PC-9 (cell line): ENCODE measurements at regions not wholly inside any gene's neighbourhood (a gene's known extent, or its start where the extent isn't known, plus 50 kb on each side); places are given as distances from the start of the nearest gene placed in this dataset.

ENCODE experiments used
- BruUV-seq: library from RNA; stranded (reverse); fragments of 400-500 nt; replicated peaks from 2 replicates; lab custom pipeline; 2021; lab: Mats Ljungman, UMichigan
- CTCF ChIA-PET: fragments of 300-600 bp; sonication (Branson Sonifier 250); formaldehyde crosslinking; loops from one replicate; lab custom pipeline; 2022; ENCODE audit warnings: antibody characterized with exemption; lab: Charles Lee
- POLR2A ChIA-PET: fragments of 300-600 bp; sonication (Branson Sonifier 250); formaldehyde crosslinking; loops from one replicate; lab custom pipeline; 2022; ENCODE audit warnings: antibody characterized with exemption; ENCODE audit not compliant: unreplicated experiment; lab: Charles Lee
- DNase-seq, 2 experiments: peaks; one replicate each; pipeline versions ENCODE4 v3.0.0 to v3.0.0-alpha.2; 2015 to 2022; ENCODE audit warnings: mixed read lengths in 1 of 2
- H2AFZ ChIP-seq: fragments of 200-600 bp; sonication (generic); 2 replicates; pipeline ENCODE4 v1.8.1; 2017; ENCODE audit warnings: antibody characterized with exemption
- H3F3A ChIP-seq: fragments of 200-600 bp; sonication (generic); 2 replicates; pipeline ENCODE4 v1.8.1; 2017; ENCODE audit warnings: antibody characterized with exemption, mild to moderate bottlenecking, low read depth; ENCODE audit not compliant: insufficient read depth
- H3K27ac ChIP-seq: fragments of 200-600 bp; sonication (generic); 2 replicates; pipeline ENCODE4 v1.6.1; 2016; ENCODE audit warnings: mixed run types
- H3K27me3 ChIP-seq: fragments of 200-600 bp; sonication (generic); 2 replicates; pipeline ENCODE4 v1.6.1; 2016; ENCODE audit warnings: low read depth, mixed run types; ENCODE audit not compliant: insufficient read depth
- H3K36me3 ChIP-seq: fragments of 200-600 bp; sonication (generic); 2 replicates; pipeline ENCODE4 v1.6.1; 2016; ENCODE audit warnings: low read depth, mixed run types
- H3K4me1 ChIP-seq: fragments of 200-600 bp; sonication (generic); replicated peaks from 2 replicates; pipeline ENCODE4 v1.6.1; 2016; ENCODE audit warnings: mixed run types; ENCODE audit not compliant: insufficient read depth
- H3K4me2 ChIP-seq: fragments of 200-600 bp; sonication (generic); 2 replicates; pipeline ENCODE4 v1.6.1; 2017; ENCODE audit warnings: mixed run types
- H3K4me3 ChIP-seq: fragments of 200-600 bp; sonication (generic); 2 replicates; pipeline ENCODE4 v1.6.1; 2016; ENCODE audit warnings: mixed run types
- H3K79me2 ChIP-seq: fragments of 200-600 bp; sonication (generic); 2 replicates; pipeline ENCODE4 v1.6.1; 2017; ENCODE audit warnings: low read depth, mixed run types
- H3K9me2 ChIP-seq: fragments of 200-600 bp; sonication (generic); 2 replicates; pipeline ENCODE4 v1.8.1; 2017; ENCODE audit warnings: mild to moderate bottlenecking; ENCODE audit not compliant: insufficient read depth
- H3K9me3 ChIP-seq: fragments of 200-600 bp; sonication (generic); 2 replicates; pipeline ENCODE4 v1.8.1; 2016; ENCODE audit warnings: low read depth; ENCODE audit not compliant: insufficient read depth
- H4K20me1 ChIP-seq: fragments of 200-600 bp; sonication (generic); 2 replicates; pipeline ENCODE4 v1.8.1; 2017; ENCODE audit not compliant: insufficient read depth
- CTCF ChIP-seq: fragments of 200-600 bp; sonication (generic); conservative IDR thresholded peaks from 2 replicates; pipeline ENCODE4 v1.6.1; 2017; ENCODE audit warnings: mixed run types, antibody characterized with exemption, mild to moderate bottlenecking, moderate library complexity
- EZH2 ChIP-seq: fragments of 200-600 bp; sonication (generic); IDR thresholded peaks from 2 replicates; pipeline ENCODE4 v1.8.0; 2017; ENCODE audit warnings: antibody characterized with exemption, low read depth
- intact Hi-C: fragments of 100-400 bp; cut with micrococcal nuclease; formaldehyde crosslinking; loops from one replicate; pipeline ENCODE4 v1.10.0; 2022; ENCODE audit not compliant: unreplicated experiment

- Histone ChIP-seq H3K9me2 (no peaks in the 10 kb centered on the region), H3K27me3 (no peaks in the 10 kb centered on the region), H3K79me2 (no peaks in the 10 kb centered on the region), H4K20me1 (no peaks in the 10 kb centered on the region), H3K4me2 (no peak overlapping the region), H2AFZ (no peak overlapping the region), H3K36me3 (no peaks in the 10 kb centered on the region), H3K4me1 (no peaks in the 10 kb centered on the region), H3K27ac (no peak overlapping the region), H3K9me3 (no peaks in the 10 kb centered on the region), H3F3A (no peaks in the 10 kb centered on the region), H3K4me3 (no peak overlapping the region)
- ChIA-PET CTCF (no interaction called here), POLR2A (no interaction called here)
- BruUV-seq = no TSS peak
- no peak for DNase-seq
- no peak for TF ChIP-seq EZH2
- TF ChIP-seq CTCF = no peak
- intact Hi-C loops = no loop called here
Measured at GRCh38 chr1:29953961-29954360, 717.6 kb downstream of the PTPRU start.

GRCh38 chr1:29949676-29950075 is 713.4 kb downstream of the PTPRU start:
- BruUV-seq = no TSS peak
- intact Hi-C loops = no loop called here

GRCh38 chr1:29948581-29948980 is 712.3 kb downstream of the PTPRU start:
- TF ChIP-seq CTCF (no peak), EZH2 (no peak)
- Histone ChIP-seq H3K36me3 (no peaks in the 10 kb centered on the region), H3K27ac (no peak overlapping the region), H2AFZ (no peak overlapping the region), H3K9me2 (no peaks in the 10 kb centered on the region), H3K4me1 (no peaks in the 10 kb centered on the region), H3K79me2 (no peaks in the 10 kb centered on the region), H4K20me1 (no peaks in the 10 kb centered on the region), H3K4me3 (no peak overlapping the region), H3K9me3 (no peaks in the 10 kb centered on the region), H3F3A (no peaks in the 10 kb centered on the region), H3K27me3 (0 out of 2 replicates have a peak, but pooled peaks cover 4% of the 10 kb centered on the region), H3K4me2 (no peak overlapping the region)
- DNase-seq = no peak
- CTCF ChIA-PET = no interaction called here
- intact Hi-C loops = no loop called here
- POLR2A ChIA-PET = no interaction called here
- BruUV-seq = no TSS peak

More at GRCh38 chr1:29949676-29950075, 713.4 kb downstream of the PTPRU start:
- Histone ChIP-seq H3K9me3 (no peaks in the 10 kb centered on the region), H3K4me2 (no peak overlapping the region), H4K20me1 (no peaks in the 10 kb centered on the region), H3K79me2 (no peaks in the 10 kb centered on the region), H2AFZ (no peak overlapping the region), H3K27ac (no peak overlapping the region), H3F3A (no peaks in the 10 kb centered on the region), H3K4me3 (no peak overlapping the region), H3K9me2 (no peaks in the 10 kb centered on the region), H3K27me3 (0 out of 2 replicates have a peak, but pooled peaks cover 4% of the 10 kb centered on the region), H3K36me3 (no peaks in the 10 kb centered on the region), H3K4me1 (no peaks in the 10 kb centered on the region)
- ChIA-PET POLR2A (no interaction called here), CTCF (no interaction called here)
- TF ChIP-seq CTCF (no peak), EZH2 (no peak)
- DNase-seq = no peak
